ENCODE measurements at regions not wholly inside any gene's neighbourhood (a gene's known extent, or its start where the extent isn't known, plus 50 kb on each side); places are given as distances from the start of the nearest gene placed in this dataset.
"Not testable (repeated sequence)": the region's sequence is repeated elsewhere in the genome, so short reads cannot be mapped to it uniquely, and the experiment has no call there.

- DNase-seq (ENCODE audit: low read depth, low spot score), result no peak
Measured at GRCh38 chr2:168300460-168300859, 53.1 kb upstream of the STK39 start.

- DNase-seq (ENCODE audit: low read depth, low spot score), result no peak
Measured at GRCh38 chr2:168304024-168304681, 56.8 kb upstream of the STK39 start.

GRCh38 chr2:168307379-168307778 is 60.0 kb upstream of the STK39 start:
- no peak for DNase-seq (ENCODE audit: low read depth, low spot score)

GRCh38 chr2:168310580-168310979 is 63.2 kb upstream of the STK39 start:
- DNase-seq (ENCODE audit: low read depth, low spot score), result no peak

GRCh38 chr2:168311261-168311910 is 64.0 kb upstream of the STK39 start:
- DNase-seq (ENCODE audit: low read depth, low spot score), result no peak

- peak; percentile 11 for DNase-seq (ENCODE audit: low read depth, low spot score)
Measured at GRCh38 chr2:168312036-168312822, 64.8 kb upstream of the STK39 start.

GRCh38 chr2:168314236-168314635 is 66.8 kb upstream of the STK39 start:
- no peak for DNase-seq (ENCODE audit: low read depth, low spot score)

GRCh38 chr2:168315331-168316072 is 68.1 kb upstream of the STK39 start:
- no peak for DNase-seq (ENCODE audit: low read depth, low spot score)

- DNase-seq (ENCODE audit: low read depth, low spot score), result no peak
Measured at GRCh38 chr2:168316073-168316440, 68.7 kb upstream of the STK39 start.

- DNase-seq (ENCODE audit: low read depth, low spot score), result no peak
Measured at GRCh38 chr2:168317282-168317681, 69.9 kb upstream of the STK39 start.

- DNase-seq (ENCODE audit: low read depth, low spot score), result no peak
Measured at GRCh38 chr2:168320267-168320666, 72.9 kb upstream of the STK39 start.

- DNase-seq (ENCODE audit: low read depth, low spot score), result no peak
Measured at GRCh38 chr2:168322325-168323007, 75.1 kb upstream of the STK39 start.

- no peak for DNase-seq (ENCODE audit: low read depth, low spot score)
Measured at GRCh38 chr2:168323529-168324021, 76.2 kb upstream of the STK39 start.

GRCh38 chr2:168326572-168326971 is 79.2 kb upstream of the STK39 start:
- no peak for DNase-seq (ENCODE audit: low read depth, low spot score)

GRCh38 chr2:168327328-168327727 is 79.9 kb upstream of the STK39 start:
- DNase-seq (ENCODE audit: low read depth, low spot score), result no peak

- DNase-seq (ENCODE audit: low read depth, low spot score), result no peak
Measured at GRCh38 chr2:168328421-168328820, 81.0 kb upstream of the STK39 start.

- DNase-seq (ENCODE audit: low read depth, low spot score), result no peak
Measured at GRCh38 chr2:168330624-168331423, 83.4 kb upstream of the STK39 start.

GRCh38 chr2:168335254-168335653 is 87.9 kb upstream of the STK39 start:
- DNase-seq (ENCODE audit: low read depth, low spot score), result not testable (repeated sequence)

- DNase-seq (ENCODE audit: low read depth, low spot score), result peak; percentile 34
Measured at GRCh38 chr2:168336786-168337388, 89.5 kb upstream of the STK39 start.

GRCh38 chr2:168338292-168338691 is 90.9 kb upstream of the STK39 start:
- peak; percentile 17 for DNase-seq (ENCODE audit: low read depth, low spot score)
